Stimulated activated CD4-positive, alpha-beta T cell treated with anti-CD3 and anti-CD28 coated beads, Interleukin-4, amount 100 ng/mL, for 24 hours (primary cell): ENCODE measurements at regions not wholly inside any gene's neighbourhood (a gene's known extent, or its start where the extent isn't known, plus 50 kb on each side); places are given as distances from the start of the nearest gene placed in this dataset.

Experiments used
- DNase-seq: peaks from one replicate; pipeline ENCODE4 v3.0.0-alpha.2; 2020

DNA sequence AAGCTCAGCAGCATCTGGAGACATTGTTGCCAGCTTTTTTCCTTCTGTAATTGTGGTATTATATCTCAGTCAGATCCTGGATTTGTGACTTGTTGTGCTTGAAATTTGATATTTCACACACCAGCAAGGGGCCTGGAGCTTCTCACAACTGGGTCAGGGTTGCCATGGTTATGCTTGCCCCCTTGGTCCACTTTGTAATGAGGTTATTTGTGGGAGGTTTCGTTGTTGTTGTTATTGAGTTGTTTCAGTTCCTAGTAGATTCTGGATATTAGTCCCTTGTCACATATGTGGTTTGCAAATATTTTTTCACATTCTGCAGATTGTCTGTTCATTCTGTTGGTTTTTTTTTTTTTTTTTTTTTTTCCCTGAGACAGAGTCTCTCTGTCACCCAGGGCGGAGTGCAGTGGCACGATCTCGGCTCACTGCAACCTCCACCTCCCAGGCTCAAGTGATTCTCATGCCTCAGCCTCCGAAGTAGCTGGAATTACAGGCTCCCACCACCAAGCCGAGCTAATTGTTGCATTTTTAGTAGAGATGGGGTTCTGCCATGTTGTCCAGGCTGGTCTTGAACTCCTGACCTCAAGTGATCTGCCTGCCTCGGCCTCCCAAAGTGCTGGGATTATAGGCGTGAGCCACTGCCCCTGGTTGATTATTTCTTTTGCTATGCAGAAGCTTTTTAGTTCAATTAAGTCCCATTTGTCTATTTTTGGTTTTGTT is 80.6 kb upstream of the ETV6 start:
- no peak for DNase-seq

DNA sequence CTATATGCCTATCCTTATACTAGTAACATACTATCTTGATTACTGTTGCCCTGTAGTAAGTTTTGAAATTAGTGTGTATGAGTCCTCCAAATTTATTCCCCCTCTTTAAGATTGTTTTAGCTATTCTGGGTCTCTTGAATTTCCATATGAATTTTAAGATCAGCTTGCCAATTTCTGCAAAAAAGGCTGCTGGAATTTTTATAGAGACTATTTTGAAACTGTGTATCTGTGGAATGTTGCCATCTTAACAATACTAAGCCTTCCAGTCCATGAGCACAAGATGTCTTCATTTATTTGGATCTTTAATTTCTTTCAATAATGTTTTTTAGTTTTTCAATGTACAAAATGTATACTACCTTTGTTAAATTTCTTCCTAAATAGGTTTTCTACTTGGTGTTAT is 79.8 kb upstream of the ETV6 start:
- DNase-seq, result no peak

DNA sequence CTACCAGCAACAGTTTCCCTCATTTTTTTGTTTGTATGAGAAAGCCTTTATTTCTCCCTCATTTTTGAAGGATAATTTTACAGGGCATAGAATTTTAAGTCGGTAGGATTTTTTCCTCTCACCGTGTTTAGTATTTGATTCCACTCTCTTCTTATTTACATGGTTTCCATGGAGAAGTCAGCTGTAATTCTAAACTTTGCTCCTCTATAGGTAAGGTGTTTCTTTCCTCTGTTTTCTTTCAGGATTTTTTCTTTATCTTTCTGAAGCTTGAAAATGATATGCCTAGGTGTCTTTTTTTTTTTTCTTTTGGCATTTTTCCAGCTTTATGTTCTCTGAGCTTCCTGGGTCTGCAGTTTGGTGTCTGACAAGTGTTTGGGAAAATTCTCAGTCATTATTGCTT is 75.6 kb upstream of the ETV6 start:
- DNase-seq, result no peak

DNA sequence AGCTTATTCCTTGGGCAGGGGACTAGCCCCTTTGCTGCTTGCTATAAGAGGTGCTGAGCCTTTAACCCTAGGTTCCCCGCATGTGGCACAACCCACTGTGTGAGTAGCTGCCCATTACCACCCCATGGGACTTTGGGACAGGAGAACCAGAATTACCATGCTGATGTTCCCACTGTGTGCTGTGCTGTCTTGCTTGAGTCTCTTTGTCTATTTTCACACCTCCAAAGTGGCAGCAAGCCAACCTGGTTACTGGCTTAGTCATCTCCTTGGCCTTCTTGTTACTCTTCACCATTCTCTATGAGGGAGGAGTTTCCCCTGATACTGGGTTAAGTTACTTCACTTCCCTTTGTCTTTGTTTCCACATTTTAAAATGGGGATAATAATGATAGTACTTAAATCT is 73.4 kb upstream of the ETV6 start:
- peak; percentile 38 for DNase-seq

DNA sequence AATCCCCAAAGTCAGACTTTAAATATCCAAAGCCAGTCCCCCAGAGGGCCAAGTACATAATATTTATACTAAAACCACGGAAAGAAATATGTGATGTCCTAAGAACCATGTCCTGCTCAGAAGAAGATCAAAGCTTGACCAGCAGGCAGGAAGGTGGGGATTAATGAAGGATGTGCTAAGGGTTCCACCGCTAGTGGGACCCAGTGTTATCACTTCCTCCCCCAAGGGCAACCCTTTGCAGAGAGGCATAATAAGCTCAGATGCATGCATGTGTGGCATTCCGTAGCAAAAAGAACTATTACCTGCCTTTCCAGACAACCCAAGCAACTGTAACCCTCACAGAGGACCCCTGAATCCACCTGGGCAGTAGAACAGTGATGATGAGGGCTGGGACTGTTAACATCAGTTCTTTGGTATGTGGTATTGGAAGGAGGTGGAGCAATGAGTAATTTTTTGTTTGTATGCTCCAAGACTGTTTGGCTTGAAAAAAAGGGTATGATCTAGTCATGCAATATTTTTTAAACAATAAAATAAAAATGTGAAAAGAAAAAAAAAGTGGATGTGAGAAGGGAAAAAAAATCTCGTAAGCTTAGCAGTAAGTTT is 71.7 kb upstream of the ETV6 start:
- DNase-seq, result no peak

DNA sequence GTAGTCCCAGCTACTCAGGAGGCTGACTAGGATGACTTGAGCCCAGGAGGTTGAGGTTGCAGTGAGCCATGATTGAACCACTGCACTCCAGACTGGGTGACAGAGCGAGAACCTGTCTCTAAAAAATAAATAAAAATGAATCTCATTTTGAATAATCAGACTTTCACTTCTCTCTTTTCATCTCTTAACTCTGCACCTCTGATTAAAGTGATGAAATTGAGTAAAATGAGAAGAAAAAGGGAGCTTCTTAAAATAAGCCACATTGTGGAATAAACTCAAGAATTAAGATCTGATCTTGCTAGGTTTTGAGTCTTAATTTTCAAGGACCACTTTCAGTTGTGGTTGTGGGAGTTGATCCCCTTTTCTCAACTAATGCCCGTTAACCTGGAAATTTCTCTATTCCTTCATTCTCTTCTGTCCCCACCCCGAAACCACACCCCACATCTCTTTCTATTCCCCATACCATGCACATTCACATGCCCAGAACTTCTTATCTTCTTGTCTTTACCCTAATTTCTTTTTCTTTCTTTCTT is 70.9 kb upstream of the ETV6 start:
- DNase-seq, result no peak

DNA sequence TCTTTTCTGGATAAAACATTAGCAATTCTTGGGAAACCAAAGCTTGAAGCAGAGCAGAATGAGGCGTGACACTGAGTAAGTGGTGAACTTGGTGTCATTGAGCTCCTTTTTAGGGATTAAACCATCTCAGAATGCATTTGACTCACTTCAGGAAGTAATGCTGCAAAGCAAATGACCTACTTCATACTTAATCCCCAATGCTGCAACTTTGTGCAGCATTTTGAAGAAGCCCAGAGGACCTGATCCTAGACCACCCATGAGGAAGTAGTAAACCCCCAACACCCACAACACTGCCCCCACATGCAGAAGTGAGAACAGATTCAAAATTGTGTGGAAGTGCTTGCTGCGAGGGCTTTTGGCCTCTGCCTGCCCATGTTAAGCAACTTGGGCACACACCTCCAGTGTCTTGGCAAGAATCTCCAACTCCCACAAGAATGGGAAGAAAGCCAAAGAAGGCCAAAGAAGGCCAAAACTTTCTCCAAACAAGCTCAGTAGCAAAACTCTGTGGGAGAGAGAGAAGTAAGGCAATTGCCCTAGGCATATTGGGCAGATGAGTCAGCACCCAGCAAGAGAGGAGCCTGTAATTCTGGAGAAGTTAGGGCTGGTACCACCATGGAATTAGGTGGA is 69.2 kb upstream of the ETV6 start:
- no peak for DNase-seq

DNA sequence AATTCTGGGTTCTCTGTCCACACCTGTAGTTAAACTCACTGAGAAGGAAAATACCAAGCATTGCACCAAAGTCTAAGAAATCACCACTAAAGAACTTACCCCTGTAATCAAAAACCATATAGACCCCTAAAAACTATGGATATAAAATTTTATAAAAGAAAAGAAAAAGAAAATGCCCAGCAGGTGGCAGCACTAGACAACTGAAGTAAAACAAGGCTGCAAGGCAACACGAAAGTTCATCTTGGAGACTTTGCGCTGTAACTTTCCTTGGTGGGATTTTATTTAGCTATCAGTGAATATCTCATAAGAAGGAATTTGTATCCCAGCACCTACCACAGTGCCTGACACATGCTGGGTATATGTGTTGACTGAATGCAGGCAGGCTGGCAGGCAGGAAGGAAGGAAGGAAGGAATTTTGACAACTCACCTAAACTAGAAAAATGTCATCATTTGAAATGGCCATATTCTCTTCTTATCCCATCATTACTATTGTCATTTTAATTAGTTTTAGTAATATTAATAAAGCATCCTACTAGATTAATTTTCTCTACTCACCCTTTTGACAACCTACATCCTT is 68.2 kb upstream of the ETV6 start:
- DNase-seq, result peak; percentile 78

DNA sequence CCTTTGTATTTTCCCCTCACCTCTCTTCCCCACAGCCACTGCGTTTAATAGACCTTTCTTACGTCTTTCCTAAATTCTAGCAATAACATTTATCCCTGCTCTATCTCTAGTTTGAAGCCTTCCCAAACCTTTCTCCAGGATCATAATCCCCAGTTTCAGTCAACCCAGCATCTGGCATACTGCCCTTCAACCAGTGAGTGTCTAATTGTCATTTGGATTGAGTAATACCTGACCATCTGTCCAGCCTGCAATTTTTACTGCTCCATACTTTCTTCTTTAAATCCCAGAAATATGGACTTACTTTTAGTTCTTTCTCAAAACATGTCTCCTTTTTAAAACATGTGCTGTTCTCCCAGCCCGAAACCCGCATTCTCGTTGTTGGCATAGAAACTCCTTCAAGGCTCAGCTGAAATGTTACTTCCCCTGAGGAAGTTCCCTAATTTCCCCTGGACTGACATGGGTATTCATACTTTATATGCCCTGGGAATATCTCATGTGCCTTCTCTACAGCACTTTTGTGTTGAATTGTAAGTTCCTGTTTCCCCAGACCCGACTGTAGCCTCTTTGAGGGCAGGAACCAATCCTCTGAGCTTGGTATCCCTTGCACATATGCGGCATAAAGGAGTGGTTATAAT is 65.1 kb upstream of the ETV6 start:
- DNase-seq, result no peak

DNA sequence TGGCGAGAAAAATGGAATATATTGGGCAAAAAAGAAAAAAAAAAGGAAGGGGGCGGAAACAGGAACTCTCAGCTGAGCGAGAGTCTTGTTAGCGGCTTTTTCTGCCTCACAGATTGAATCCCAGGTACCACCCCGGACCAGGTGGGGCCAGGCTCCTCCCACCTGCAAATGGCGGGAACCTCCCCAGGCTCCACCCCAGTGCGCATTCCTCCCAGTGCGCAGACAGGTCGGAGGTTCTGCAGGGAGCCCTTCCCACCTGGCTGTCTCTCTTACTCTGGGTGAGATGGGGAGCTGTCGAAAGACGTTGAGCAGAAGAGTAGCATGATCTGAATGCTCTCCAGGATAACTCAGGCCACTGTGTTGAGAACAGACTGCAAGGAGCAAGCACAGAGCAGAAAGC is 57.0 kb upstream of the ETV6 start:
- no peak for DNase-seq

DNA sequence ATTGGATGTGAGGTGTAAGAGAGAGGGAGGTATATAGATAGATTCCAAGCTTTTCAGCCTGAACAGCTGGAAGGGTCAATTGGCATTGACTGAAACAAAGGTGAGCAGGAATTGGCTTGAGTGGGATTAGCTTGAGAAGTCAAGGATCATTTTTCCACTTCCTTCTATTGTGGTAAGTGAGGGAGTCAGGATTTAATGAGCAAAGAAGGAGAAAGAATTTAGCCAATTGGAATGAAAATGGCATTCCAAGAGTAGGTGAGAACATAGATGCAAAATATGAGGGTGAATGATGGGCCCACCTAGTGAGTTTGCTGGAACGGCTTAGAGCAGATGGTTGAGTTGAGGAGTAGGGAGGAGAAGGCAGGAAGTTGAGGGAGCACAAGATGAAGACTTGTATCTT is 56.5 kb upstream of the ETV6 start:
- DNase-seq, result no peak

DNA sequence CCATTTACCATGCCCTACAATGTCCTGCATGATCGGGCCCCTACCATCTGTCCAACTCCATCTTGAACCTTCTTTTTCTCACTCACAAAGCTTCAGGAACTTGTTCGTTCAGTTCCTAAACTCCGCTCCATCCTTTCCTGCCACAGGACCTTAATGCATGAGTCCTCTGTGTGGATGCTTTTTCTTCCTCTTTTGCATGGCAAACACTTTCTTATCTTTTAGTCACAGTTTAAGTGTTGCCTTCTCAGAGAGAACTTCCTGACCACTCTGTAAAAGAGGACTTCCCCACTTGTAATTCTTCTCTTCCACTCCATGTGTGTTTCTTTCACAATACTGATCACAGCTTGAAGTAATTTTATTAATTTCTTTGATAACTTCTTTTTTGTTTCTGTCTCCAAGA is 54.4 kb upstream of the ETV6 start:
- no peak for DNase-seq

DNA sequence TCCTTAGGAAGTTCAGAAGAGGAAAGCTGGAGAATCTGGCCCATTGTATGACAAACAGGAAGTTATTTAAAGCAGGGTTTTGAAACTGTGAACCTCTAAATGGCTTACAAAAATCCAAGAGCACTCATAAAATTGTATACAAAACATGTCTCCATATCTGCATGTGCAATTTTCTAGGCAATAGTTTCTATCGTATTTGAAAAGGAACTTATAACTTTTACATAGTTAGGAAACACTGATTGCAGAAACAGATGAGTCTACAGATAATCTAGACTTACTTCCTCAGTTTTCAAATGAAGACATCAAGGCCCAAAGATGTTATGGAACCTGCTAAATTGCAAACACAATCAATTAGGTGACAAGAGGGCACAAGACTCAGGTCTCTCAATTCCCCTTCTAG is 53.3 kb upstream of the ETV6 start:
- DNase-seq, result no peak

DNA sequence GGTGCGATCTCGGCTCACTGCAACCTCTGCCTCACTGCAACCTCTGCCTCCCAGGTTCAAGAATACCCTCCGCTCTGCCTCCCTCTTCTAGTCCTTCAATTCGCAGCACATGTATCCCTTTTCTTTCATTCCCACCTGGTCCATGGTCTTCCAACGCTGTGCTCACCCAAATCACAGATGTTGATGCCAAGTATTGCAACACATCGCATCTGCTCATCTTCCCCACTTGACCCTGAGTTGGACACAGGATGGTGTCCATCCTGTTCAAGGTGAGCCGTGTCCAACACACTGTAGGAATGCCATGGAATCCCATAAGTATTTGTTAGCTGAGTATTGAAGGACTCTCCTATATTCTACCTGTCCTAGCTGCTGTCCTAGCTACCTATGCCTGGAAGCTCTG is 50.6 kb upstream of the ETV6 start:
- no peak for DNase-seq
